Epithelial cell of prostate (primary cell): ENCODE measurements at regions not wholly inside any gene's neighbourhood (a gene's known extent, or its start where the extent isn't known, plus 50 kb on each side); places are given as distances from the start of the nearest gene placed in this dataset.

Experiments used
- DNase-seq: peaks from one replicate; pipeline ENCODE4 v3.0.0-alpha.2; 2011; ENCODE audit warnings: low read depth, low spot score
- H3K27ac ChIP-seq: fragments of 450-650 bp; 2 replicates; pipeline ENCODE4 v1.5.1; 2017; ENCODE audit warnings: mild to moderate bottlenecking

- DNase-seq = no peak
- H3K27ac ChIP-seq = no peak overlapping the region
Measured at GRCh38 chr22:48143856-48144255, 1381.4 kb downstream of the TBC1D22A start.

GRCh38 chr22:48142388-48142787, 1379.9 kb downstream of the TBC1D22A start:
- no peak for DNase-seq
- H3K27ac ChIP-seq = no peak overlapping the region

GRCh38 chr22:48141301-48141700, 1378.9 kb downstream of the TBC1D22A start:
- DNase-seq = no peak

GRCh38 chr22:48140261-48140813, 1377.9 kb downstream of the TBC1D22A start:
- H3K27ac ChIP-seq = no peak overlapping the region
- no peak for DNase-seq

More at GRCh38 chr22:48141301-48141700, 1378.9 kb downstream of the TBC1D22A start:
- H3K27ac ChIP-seq = no peak overlapping the region

GRCh38 chr22:48139776-48140175, 1377.3 kb downstream of the TBC1D22A start:
- no peak overlapping the region for H3K27ac ChIP-seq
- DNase-seq = no peak

GRCh38 chr22:48138855-48139254, 1376.4 kb downstream of the TBC1D22A start:
- DNase-seq = no peak
- H3K27ac ChIP-seq = no peak overlapping the region

GRCh38 chr22:48138427-48138826, 1376.0 kb downstream of the TBC1D22A start:
- no peak for DNase-seq
- no peak overlapping the region for H3K27ac ChIP-seq

GRCh38 chr22:48137640-48138039, 1375.2 kb downstream of the TBC1D22A start:
- DNase-seq = no peak
- H3K27ac ChIP-seq = no peak overlapping the region

GRCh38 chr22:48135592-48135991, 1373.1 kb downstream of the TBC1D22A start:
- DNase-seq = no peak
- no peak overlapping the region for H3K27ac ChIP-seq

GRCh38 chr22:48125416-48125815, 1363.0 kb downstream of the TBC1D22A start:
- H3K27ac ChIP-seq = no peak overlapping the region
- DNase-seq = no peak

- no peak overlapping the region for H3K27ac ChIP-seq
Measured at GRCh38 chr22:48121984-48122383, 1359.5 kb downstream of the TBC1D22A start.

GRCh38 chr22:48118654-48119053, 1356.2 kb downstream of the TBC1D22A start:
- no peak for DNase-seq
- no peak overlapping the region for H3K27ac ChIP-seq

More at GRCh38 chr22:48121984-48122383, 1359.5 kb downstream of the TBC1D22A start:
- no peak for DNase-seq

- no peak for DNase-seq
Measured at GRCh38 chr22:48116871-48117270, 1354.4 kb downstream of the TBC1D22A start.

GRCh38 chr22:48112687-48113521, 1350.5 kb downstream of the TBC1D22A start:
- no peak for DNase-seq
- H3K27ac ChIP-seq = no peak overlapping the region

More at GRCh38 chr22:48116871-48117270, 1354.4 kb downstream of the TBC1D22A start:
- H3K27ac ChIP-seq = no peak overlapping the region

- no peak for DNase-seq
- no peak overlapping the region for H3K27ac ChIP-seq
Measured at GRCh38 chr22:48106715-48107259, 1344.3 kb downstream of the TBC1D22A start.

GRCh38 chr22:48106215-48106614, 1343.8 kb downstream of the TBC1D22A start:
- H3K27ac ChIP-seq = no peak overlapping the region
- no peak for DNase-seq

GRCh38 chr22:48105259-48105658, 1342.8 kb downstream of the TBC1D22A start:
- DNase-seq = no peak
- H3K27ac ChIP-seq = no peak overlapping the region

- no peak for DNase-seq
- no peak overlapping the region for H3K27ac ChIP-seq
Measured at GRCh38 chr22:48104766-48105165, 1342.3 kb downstream of the TBC1D22A start.

- H3K27ac ChIP-seq = no peak overlapping the region
- no peak for DNase-seq
Measured at GRCh38 chr22:48104102-48104738, 1341.8 kb downstream of the TBC1D22A start.

- no peak for DNase-seq
- no peak overlapping the region for H3K27ac ChIP-seq
Measured at GRCh38 chr22:48103126-48103875, 1340.9 kb downstream of the TBC1D22A start.
